Memory B cell (primary cell): ENCODE measurements at regions not wholly inside any gene's neighbourhood (a gene's known extent, or its start where the extent isn't known, plus 50 kb on each side); places are given as distances from the start of the nearest gene placed in this dataset.

Experiments
- ATAC-seq: fragments of 150-1000 bp; cut with Tn5 transposase; 2 replicates; pipeline ENCODE4 v1.10.0; 2021; ENCODE audit warnings: low read depth, mild to moderate bottlenecking, moderate library complexity
- DNase-seq, 2 donors: peaks; one replicate each; pipeline ENCODE4 v3.0.0; 2022; ENCODE audit warnings: low spot score in 2 of 2
- H3K27ac Mint-ChIP-seq: one replicate; pipeline ENCODE4 v1.8.0; 2022; ENCODE audit warnings: mild to moderate bottlenecking, moderate library complexity, mixed read lengths
- H3K27me3 Mint-ChIP-seq: one replicate; pipeline ENCODE4 v1.8.0; 2022; ENCODE audit warnings: mixed read lengths
- H3K36me3 Mint-ChIP-seq: one replicate; pipeline ENCODE4 v1.8.0; 2022; ENCODE audit warnings: mild to moderate bottlenecking, mixed read lengths
- H3K4me1 Mint-ChIP-seq: one replicate; pipeline ENCODE4 v1.8.0; 2022; ENCODE audit warnings: mixed read lengths
- H3K4me3 Mint-ChIP-seq: one replicate; pipeline ENCODE4 v1.8.0; 2022; ENCODE audit warnings: mild to moderate bottlenecking, moderate library complexity, mixed read lengths
- H3K9me3 Mint-ChIP-seq: one replicate; pipeline ENCODE4 v1.8.0; 2022; ENCODE audit warnings: mixed read lengths

- H3K4me3 Mint-ChIP-seq = no peak overlapping the region
- H3K36me3 Mint-ChIP-seq = no peaks in the 10 kb centered on the region
- no peak for DNase-seq
- H3K4me1 Mint-ChIP-seq = peaks cover 6% of the 10 kb centered on the region
- no peaks in the 10 kb centered on the region for H3K9me3 Mint-ChIP-seq
- no peak for ATAC-seq
- H3K27ac Mint-ChIP-seq = no peak overlapping the region
- H3K27me3 Mint-ChIP-seq = peaks cover 1% of the 10 kb centered on the region
These were observed 424.2 kb upstream of the ZMIZ1 start for GRCh38 chr10:78644550-78644949.

GRCh38 chr10:78645169-78645686 lies 423.5 kb upstream of the ZMIZ1 start:
- Mint-ChIP-seq H3K36me3 (no peaks in the 10 kb centered on the region), H3K9me3 (no peaks in the 10 kb centered on the region), H3K27me3 (peaks cover 2% of the 10 kb centered on the region), H3K4me3 (no peak overlapping the region), H3K4me1 (peaks cover 6% of the 10 kb centered on the region), H3K27ac (no peak overlapping the region)
- ATAC-seq (no peak), DNase-seq (no peak)

GRCh38 chr10:78645975-78646374 lies 422.8 kb upstream of the ZMIZ1 start:
- Mint-ChIP-seq H3K4me3 (no peak overlapping the region), H3K9me3 (no peaks in the 10 kb centered on the region), H3K27ac (no peak overlapping the region), H3K4me1 (peaks cover 6% of the 10 kb centered on the region), H3K36me3 (no peaks in the 10 kb centered on the region), H3K27me3 (peaks cover 2% of the 10 kb centered on the region)
- no peak for DNase-seq
- ATAC-seq = no peak

GRCh38 chr10:78648256-78648860 lies 420.4 kb upstream of the ZMIZ1 start:
- no peaks in the 10 kb centered on the region for H3K36me3 Mint-ChIP-seq
- DNase-seq = no peak
- H3K27me3 Mint-ChIP-seq = peaks cover 8% of the 10 kb centered on the region
- H3K4me1 Mint-ChIP-seq = no peaks in the 10 kb centered on the region
- H3K9me3 Mint-ChIP-seq = no peaks in the 10 kb centered on the region
- ATAC-seq = no peak
- no peak overlapping the region for H3K4me3 Mint-ChIP-seq
- no peak overlapping the region for H3K27ac Mint-ChIP-seq

- no peaks in the 10 kb centered on the region for H3K36me3 Mint-ChIP-seq
- H3K27me3 Mint-ChIP-seq = peaks cover 9% of the 10 kb centered on the region
These were observed 419.3 kb upstream of the ZMIZ1 start for GRCh38 chr10:78649429-78649828.

GRCh38 chr10:78650122-78650521 lies 418.6 kb upstream of the ZMIZ1 start:
- peaks cover 12% of the 10 kb centered on the region for H3K27me3 Mint-ChIP-seq

More at GRCh38 chr10:78649429-78649828, 419.3 kb upstream of the ZMIZ1 start:
- Mint-ChIP-seq H3K4me1 (no peaks in the 10 kb centered on the region), H3K4me3 (no peak overlapping the region), H3K27ac (no peak overlapping the region), H3K9me3 (no peaks in the 10 kb centered on the region)
- no peak for DNase-seq
- no peak for ATAC-seq

GRCh38 chr10:78651287-78651686 lies 417.5 kb upstream of the ZMIZ1 start:
- DNase-seq = no peak
- Mint-ChIP-seq H3K9me3 (no peaks in the 10 kb centered on the region), H3K36me3 (no peaks in the 10 kb centered on the region), H3K4me3 (no peak overlapping the region), H3K27ac (no peak overlapping the region), H3K27me3 (peaks cover 12% of the 10 kb centered on the region), H3K4me1 (no peaks in the 10 kb centered on the region)
- ATAC-seq = no peak

More at GRCh38 chr10:78650122-78650521, 418.6 kb upstream of the ZMIZ1 start:
- ATAC-seq = no peak
- no peak overlapping the region for H3K4me3 Mint-ChIP-seq
- no peak overlapping the region for H3K27ac Mint-ChIP-seq
- no peak for DNase-seq
- no peaks in the 10 kb centered on the region for H3K9me3 Mint-ChIP-seq
- H3K36me3 Mint-ChIP-seq = no peaks in the 10 kb centered on the region
- no peaks in the 10 kb centered on the region for H3K4me1 Mint-ChIP-seq

GRCh38 chr10:78653555-78653954 lies 415.2 kb upstream of the ZMIZ1 start:
- H3K27ac Mint-ChIP-seq = no peak overlapping the region

GRCh38 chr10:78654047-78654590 lies 414.6 kb upstream of the ZMIZ1 start:
- no peaks in the 10 kb centered on the region for H3K9me3 Mint-ChIP-seq
- H3K27me3 Mint-ChIP-seq = peaks cover 12% of the 10 kb centered on the region
- no peak overlapping the region for H3K27ac Mint-ChIP-seq
- H3K4me1 Mint-ChIP-seq = peaks cover 7% of the 10 kb centered on the region
- H3K4me3 Mint-ChIP-seq = no peak overlapping the region
- ATAC-seq = no peak
- H3K36me3 Mint-ChIP-seq = no peaks in the 10 kb centered on the region
- DNase-seq = no peak

More at GRCh38 chr10:78653555-78653954, 415.2 kb upstream of the ZMIZ1 start:
- no peak for ATAC-seq
- DNase-seq = no peak
- Mint-ChIP-seq H3K4me1 (peaks cover 1% of the 10 kb centered on the region), H3K36me3 (no peaks in the 10 kb centered on the region), H3K4me3 (no peak overlapping the region), H3K9me3 (no peaks in the 10 kb centered on the region), H3K27me3 (peaks cover 12% of the 10 kb centered on the region)

- no peak overlapping the region for H3K4me3 Mint-ChIP-seq
- DNase-seq = no peak
- ATAC-seq = no peak
- peaks cover 10% of the 10 kb centered on the region for H3K27me3 Mint-ChIP-seq
- H3K36me3 Mint-ChIP-seq = no peaks in the 10 kb centered on the region
- peaks cover 7% of the 10 kb centered on the region for H3K4me1 Mint-ChIP-seq
- no peaks in the 10 kb centered on the region for H3K9me3 Mint-ChIP-seq
- H3K27ac Mint-ChIP-seq = no peak overlapping the region
These were observed 412.8 kb upstream of the ZMIZ1 start for GRCh38 chr10:78655979-78656378.

- H3K27ac Mint-ChIP-seq = no peak overlapping the region
- no peak overlapping the region for H3K4me3 Mint-ChIP-seq
- ATAC-seq = no peak
- H3K27me3 Mint-ChIP-seq = peaks cover 9% of the 10 kb centered on the region
- peaks cover 7% of the 10 kb centered on the region for H3K4me1 Mint-ChIP-seq
- H3K9me3 Mint-ChIP-seq = no peaks in the 10 kb centered on the region
- no peak for DNase-seq
- no peaks in the 10 kb centered on the region for H3K36me3 Mint-ChIP-seq
These were observed 412.2 kb upstream of the ZMIZ1 start for GRCh38 chr10:78656417-78657162.

GRCh38 chr10:78657163-78657861 lies 411.5 kb upstream of the ZMIZ1 start:
- peaks cover 7% of the 10 kb centered on the region for H3K4me1 Mint-ChIP-seq

GRCh38 chr10:78657862-78658165 lies 411.0 kb upstream of the ZMIZ1 start:
- peaks cover 7% of the 10 kb centered on the region for H3K4me1 Mint-ChIP-seq
- ATAC-seq = no peak
- H3K27ac Mint-ChIP-seq = no peak overlapping the region
- no peak overlapping the region for H3K4me3 Mint-ChIP-seq
- H3K9me3 Mint-ChIP-seq = no peaks in the 10 kb centered on the region
- no peaks in the 10 kb centered on the region for H3K36me3 Mint-ChIP-seq
- H3K27me3 Mint-ChIP-seq = peaks cover 9% of the 10 kb centered on the region
- no peak for DNase-seq

More at GRCh38 chr10:78657163-78657861, 411.5 kb upstream of the ZMIZ1 start:
- ATAC-seq (peak; percentile 66), DNase-seq (peak; percentile 37 to 50)
- no peaks in the 10 kb centered on the region for H3K9me3 Mint-ChIP-seq
- H3K4me3 Mint-ChIP-seq = no peak overlapping the region
- peaks cover 8% of the 10 kb centered on the region for H3K27me3 Mint-ChIP-seq
- no peaks in the 10 kb centered on the region for H3K36me3 Mint-ChIP-seq
- H3K27ac Mint-ChIP-seq = no peak overlapping the region
